H9 (cell line): ENCODE measurements at regions not wholly inside any gene's neighbourhood (a gene's known extent, or its start where the extent isn't known, plus 50 kb on each side); places are given as distances from the start of the nearest gene placed in this dataset.

Experiments used
- DNase-seq: peaks from one replicate; pipeline ENCODE4 v3.0.0-alpha.2; 2017
- H2AFZ ChIP-seq: one replicate; pipeline ENCODE4 v1.6.1; 2013; ENCODE audit warnings: mild to moderate bottlenecking, low read length, control low read depth, moderate library complexity
- H2AK5ac ChIP-seq: 2 replicates; pipeline ENCODE4 v1.6.1; 2013; ENCODE audit warnings: low read length, control low read depth, mixed read lengths; ENCODE audit not compliant: insufficient read length
- H2BK120ac ChIP-seq: one replicate; pipeline ENCODE4 v1.6.1; 2013; ENCODE audit warnings: low read depth, mild to moderate bottlenecking, low read length, control low read depth, inconsistent platforms; ENCODE audit not compliant: poor library complexity, severe bottlenecking
- H2BK12ac ChIP-seq: 2 replicates; pipeline ENCODE4 v1.6.1; 2013; ENCODE audit warnings: low read length, control low read depth, mixed read lengths, low read depth; ENCODE audit not compliant: insufficient read length
- H2BK15ac ChIP-seq: 2 replicates; pipeline ENCODE4 v1.6.1; 2013; ENCODE audit warnings: low read depth, low read length, control low read depth
- H2BK20ac ChIP-seq: one replicate; pipeline ENCODE4 v1.6.1; 2013; ENCODE audit warnings: low read depth, mild to moderate bottlenecking, low read length, control low read depth, inconsistent platforms; ENCODE audit not compliant: poor library complexity, severe bottlenecking
- H2BK5ac ChIP-seq: 2 replicates; pipeline ENCODE4 v1.6.1; 2013; ENCODE audit warnings: low read length, control low read depth, mixed read lengths; ENCODE audit not compliant: insufficient read length
- H3K14ac ChIP-seq: 2 replicates; pipeline ENCODE4 v1.6.1; 2013; ENCODE audit warnings: low read length, control low read depth; ENCODE audit not compliant: insufficient read depth
- H3K18ac ChIP-seq: 2 replicates; pipeline ENCODE4 v1.6.1; 2013; ENCODE audit warnings: low read depth, mild to moderate bottlenecking, mixed read lengths, low read length, control low read depth; ENCODE audit not compliant: insufficient read length
- H3K23ac ChIP-seq: 2 replicates; pipeline ENCODE4 v1.6.1; 2013; ENCODE audit warnings: low read length, control low read depth, mixed read lengths, low read depth; ENCODE audit not compliant: insufficient read length
- H3K23me2 ChIP-seq: 2 replicates; pipeline ENCODE4 v1.6.1; 2013; ENCODE audit warnings: low read depth, mild to moderate bottlenecking, mixed read lengths, low read length, control low read depth; ENCODE audit not compliant: insufficient read length, poor library complexity, severe bottlenecking
- H3K27ac ChIP-seq: 2 replicates; pipeline ENCODE4 v1.5.1; 2013; ENCODE audit warnings: low read length, control low read depth, mixed read lengths, low read depth; ENCODE audit not compliant: insufficient read length
- H3K27me3 ChIP-seq: 2 replicates; pipeline ENCODE4 v1.6.1; 2013; ENCODE audit warnings: low read length, control low read depth, inconsistent platforms; ENCODE audit not compliant: insufficient read depth
- H3K4ac ChIP-seq: 2 replicates; pipeline ENCODE4 v1.6.1; 2013; ENCODE audit warnings: low read depth, mild to moderate bottlenecking, control low read depth, inconsistent platforms, low read length, moderate library complexity
- H3K4me1 ChIP-seq: 2 replicates; pipeline ENCODE4 v1.6.1; 2013; ENCODE audit warnings: low read length, control low read depth, inconsistent platforms; ENCODE audit not compliant: insufficient read depth
- H3K4me2 ChIP-seq: 2 replicates; pipeline ENCODE4 v1.6.1; 2013; ENCODE audit warnings: low read length, control low read depth, mixed read lengths; ENCODE audit not compliant: insufficient read length, insufficient read depth
- H3K56ac ChIP-seq: 2 replicates; pipeline ENCODE4 v1.6.1; 2013; ENCODE audit warnings: low read depth, mild to moderate bottlenecking, mixed read lengths, low read length, control low read depth; ENCODE audit not compliant: insufficient read length
- H3K79me1 ChIP-seq: 2 replicates; pipeline ENCODE4 v1.6.1; 2013; ENCODE audit warnings: low read depth, mild to moderate bottlenecking, moderate library complexity, low read length, control low read depth, inconsistent platforms; ENCODE audit not compliant: insufficient read depth, poor library complexity, severe bottlenecking
- H3K79me2 ChIP-seq: 2 replicates; pipeline ENCODE4 v1.6.1; 2013; ENCODE audit warnings: low read length, control low read depth, inconsistent platforms; ENCODE audit not compliant: insufficient read depth
- H3K9ac ChIP-seq: 2 replicates; pipeline ENCODE4 v1.6.1; 2013; ENCODE audit warnings: low read length, control low read depth, mixed read lengths; ENCODE audit not compliant: insufficient read length; ENCODE audit errors: extremely low read depth
- H3K9me3 ChIP-seq: one replicate; pipeline ENCODE4 v1.6.1; 2013; ENCODE audit warnings: low read depth, low read length, inconsistent platforms; ENCODE audit not compliant: control insufficient read depth
- H3T11ph ChIP-seq: one replicate; pipeline ENCODE4 v1.6.1; 2013; ENCODE audit warnings: mild to moderate bottlenecking, low read length, control low read depth, inconsistent platforms
- H4K20me1 ChIP-seq: one replicate; pipeline ENCODE4 v1.6.1; 2013; ENCODE audit not compliant: control insufficient read depth, insufficient read length, insufficient read depth
- H4K5ac ChIP-seq: 2 replicates; pipeline ENCODE4 v1.6.1; 2013; ENCODE audit warnings: low read depth, mild to moderate bottlenecking, mixed read lengths, low read length, control low read depth; ENCODE audit not compliant: insufficient read length
- H4K8ac ChIP-seq: replicated peaks from 2 replicates; pipeline ENCODE4 v1.6.1; 2013; ENCODE audit warnings: low read length, control low read depth, mixed read lengths, low read depth; ENCODE audit not compliant: insufficient read length
- H4K91ac ChIP-seq: 2 replicates; pipeline ENCODE4 v1.6.1; 2013; ENCODE audit warnings: low read depth, mild to moderate bottlenecking, moderate library complexity, mixed read lengths, low read length, control low read depth; ENCODE audit not compliant: insufficient read length
- H3K27ac Mint-ChIP-seq, 3 experiments: 2 replicates in 2 of 3; 3 replicates in 1 of 3; pipeline ENCODE4 v1.8.0; 2020 to 2021; ENCODE audit warnings: mixed read lengths in 3 of 3, mild to moderate bottlenecking in 1 of 3, moderate library complexity in 1 of 3
- H3K27me3 Mint-ChIP-seq: 2 replicates; pipeline ENCODE4 v1.8.0; 2021; ENCODE audit warnings: low read depth, mild to moderate bottlenecking, moderate library complexity, mixed read lengths
- H3K36me3 Mint-ChIP-seq, 3 experiments: 2 replicates in 2 of 3; 3 replicates in 1 of 3; pipeline ENCODE4 v1.8.0; 2020 to 2021; ENCODE audit warnings: low read depth in 3 of 3, mixed read lengths in 3 of 3; ENCODE audit not compliant: insufficient read depth in 1 of 3
- H3K4me1 Mint-ChIP-seq, 2 experiments: 2 replicates each; pipeline ENCODE4 v1.8.0; 2020; ENCODE audit warnings: mixed read lengths in 2 of 2
- H3K4me3 Mint-ChIP-seq, 2 experiments: 2 replicates in 1 of 2; 3 replicates in 1 of 2; pipeline ENCODE4 v1.8.0; 2020 to 2021; ENCODE audit warnings: mild to moderate bottlenecking in 2 of 2, mixed read lengths in 2 of 2, moderate library complexity in 1 of 2
- H3K9me3 Mint-ChIP-seq, 2 experiments: 2 replicates in 1 of 2; 3 replicates in 1 of 2; pipeline ENCODE4 v1.8.0; 2020; ENCODE audit warnings: mild to moderate bottlenecking in 2 of 2, mixed read lengths in 2 of 2, moderate library complexity in 1 of 2
- CTCF ChIP-seq: fragments of 200-600 bp; sonication (generic); conservative IDR thresholded peaks from 3 replicates; pipeline ENCODE4 v1.8.0; 2021; ENCODE audit warnings: antibody characterized with exemption, mild to moderate bottlenecking
- WGBS: extraction: QIAGEN DNeasy Blood & Tissue Kit; methylation state at CpG from one replicate; pipeline ENCODE4 v1.1.7; 2013; ENCODE audit warnings: missing lambda C conversion rate, low lambda C conversion rate, mixed read lengths; ENCODE audit not compliant: insufficient read length; ENCODE audit errors: extremely low coverage; 5-methylcytosine and 5-hydroxymethylcytosine counted together

DNA sequence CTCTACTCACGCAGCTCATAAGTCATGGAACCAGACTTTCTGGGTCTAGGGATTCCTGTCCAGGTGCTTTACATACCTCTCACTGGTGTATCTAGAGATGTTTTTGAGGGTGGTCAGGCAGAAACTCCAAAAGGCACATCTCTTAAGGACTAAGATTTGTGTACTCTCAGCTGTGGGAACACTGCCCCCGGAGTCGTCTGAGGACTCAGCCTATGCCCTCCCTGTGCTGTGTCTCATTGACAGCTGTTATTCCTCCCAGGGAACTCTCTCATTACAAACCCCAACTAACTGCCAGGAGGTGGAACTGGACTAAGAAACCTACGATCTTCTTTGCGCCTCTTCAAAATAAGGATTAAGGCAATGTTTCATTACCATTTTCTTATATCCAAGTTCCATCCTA lies 293.9 kb upstream of the DLGAP1 start:
- Histone ChIP-seq H2BK120ac (no peak overlapping the region), H3K18ac (no peak overlapping the region), H4K5ac (no peak overlapping the region), H2BK5ac (no peak overlapping the region), H2BK20ac (no peak overlapping the region), H3K4me1 (no peaks in the 10 kb centered on the region), H3K79me2 (no peaks in the 10 kb centered on the region; the same call in 1 of the 2 replicates), H3K79me1 (no peaks in the 10 kb centered on the region), H2AFZ (no peak overlapping the region), H3K9ac (no peak overlapping the region), H3K27ac (no peak overlapping the region), H3K4ac (no peak overlapping the region), H4K20me1 (no peaks in the 10 kb centered on the region), H3K27me3 (no peaks in the 10 kb centered on the region), H3K4me2 (no peak overlapping the region), H3K23me2 (no peaks in the 10 kb centered on the region), H4K8ac (no peak overlapping the region), H2BK15ac (no peak overlapping the region), H3T11ph (no peak overlapping the region), H3K23ac (no peak overlapping the region), H3K14ac (no peak overlapping the region), H2BK12ac (no peak overlapping the region), H3K56ac (no peak overlapping the region), H3K9me3 (no peaks in the 10 kb centered on the region), H2AK5ac (no peak overlapping the region), H4K91ac (no peak overlapping the region)
- Mint-ChIP-seq H3K9me3 (peaks cover 5 to 15% of the 10 kb centered on the region in 2 experiments; a peak in 4 of 5 replicates), H3K36me3 (peaks cover 0 to 12% (median 0%) of the 10 kb centered on the region in 3 experiments; a peak in 3 of 7 replicates), H3K27me3 (no peaks in the 10 kb centered on the region), H3K4me3 (no peak overlapping the region), H3K4me1 (0 out of 4 replicates have a peak, but pooled peaks cover 0 to 5% of the 10 kb centered on the region in 2 experiments), H3K27ac (no peak overlapping the region)
- DNase-seq: no peak
- no peak for TF ChIP-seq CTCF
- no CpG with 5 or more reads among the region's 5 CpGs for WGBS
